ENCODE measurements at regions not wholly inside any gene's neighbourhood (a gene's known extent, or its start where the extent isn't known, plus 50 kb on each side); places are given as distances from the start of the nearest gene placed in this dataset.

DNA sequence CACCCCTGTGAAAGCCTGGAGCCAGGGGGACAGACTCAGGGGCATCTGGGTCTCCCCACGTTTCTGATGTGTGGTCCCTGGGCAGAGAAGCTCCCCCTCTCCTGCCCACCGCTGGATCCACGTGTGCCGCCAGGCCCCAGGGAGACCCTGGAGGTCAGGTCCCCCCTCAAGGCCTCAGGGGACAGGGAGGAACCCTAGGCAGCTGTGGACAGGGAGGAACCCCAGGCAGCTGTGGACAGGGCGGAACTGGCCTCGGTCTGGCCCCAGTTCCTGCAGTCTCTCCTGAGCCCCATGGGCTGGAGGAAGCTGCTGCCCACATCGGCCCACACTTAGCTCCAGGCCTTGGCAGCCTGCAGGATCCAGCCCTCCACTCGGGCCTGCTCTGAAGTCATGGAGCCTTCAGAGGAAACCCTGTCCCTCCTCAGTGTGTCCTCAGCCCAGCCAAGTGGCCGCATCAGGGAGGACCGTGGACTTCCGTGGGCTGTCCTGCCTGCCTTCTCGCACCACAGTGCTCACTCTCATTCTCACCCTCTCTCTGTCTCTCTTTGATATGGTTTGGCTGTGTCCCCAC lies 127.7 kb downstream of the BRD1 start:
- TF ChIP-seq, protein P1, sequence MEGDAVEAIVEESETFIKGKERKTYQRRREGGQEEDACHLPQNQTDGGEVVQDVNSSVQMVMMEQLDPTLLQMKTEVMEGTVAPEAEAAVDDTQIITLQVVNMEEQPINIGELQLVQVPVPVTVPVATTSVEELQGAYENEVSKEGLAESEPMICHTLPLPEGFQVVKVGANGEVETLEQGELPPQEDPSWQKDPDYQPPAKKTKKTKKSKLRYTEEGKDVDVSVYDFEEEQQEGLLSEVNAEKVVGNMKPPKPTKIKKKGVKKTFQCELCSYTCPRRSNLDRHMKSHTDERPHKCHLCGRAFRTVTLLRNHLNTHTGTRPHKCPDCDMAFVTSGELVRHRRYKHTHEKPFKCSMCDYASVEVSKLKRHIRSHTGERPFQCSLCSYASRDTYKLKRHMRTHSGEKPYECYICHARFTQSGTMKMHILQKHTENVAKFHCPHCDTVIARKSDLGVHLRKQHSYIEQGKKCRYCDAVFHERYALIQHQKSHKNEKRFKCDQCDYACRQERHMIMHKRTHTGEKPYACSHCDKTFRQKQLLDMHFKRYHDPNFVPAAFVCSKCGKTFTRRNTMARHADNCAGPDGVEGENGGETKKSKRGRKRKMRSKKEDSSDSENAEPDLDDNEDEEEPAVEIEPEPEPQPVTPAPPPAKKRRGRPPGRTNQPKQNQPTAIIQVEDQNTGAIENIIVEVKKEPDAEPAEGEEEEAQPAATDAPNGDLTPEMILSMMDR (conservative IDR thresholded peaks at IDR 0.05; ENCODE audit: low read depth, low read length): no peak
- no peak for TF ChIP-seq EZH2 (IDR thresholded peaks at IDR 0.05; ENCODE audit: low read length, unreplicated experiment)

Data from PC-3 (cell line).